H9 (cell line): ENCODE measurements at regions not wholly inside any gene's neighbourhood (a gene's known extent, or its start where the extent isn't known, plus 50 kb on each side); places are given as distances from the start of the nearest gene placed in this dataset.

Experiments
- DNase-seq: peaks from one replicate; pipeline ENCODE4 v3.0.0-alpha.2; 2017
- H2AFZ ChIP-seq: one replicate; pipeline ENCODE4 v1.6.1; 2013; ENCODE audit warnings: mild to moderate bottlenecking, low read length, control low read depth, moderate library complexity
- H2AK5ac ChIP-seq: 2 replicates; pipeline ENCODE4 v1.6.1; 2013; ENCODE audit warnings: low read length, control low read depth, mixed read lengths; ENCODE audit not compliant: insufficient read length
- H2BK120ac ChIP-seq: one replicate; pipeline ENCODE4 v1.6.1; 2013; ENCODE audit warnings: low read depth, mild to moderate bottlenecking, low read length, control low read depth, inconsistent platforms; ENCODE audit not compliant: poor library complexity, severe bottlenecking
- H2BK12ac ChIP-seq: 2 replicates; pipeline ENCODE4 v1.6.1; 2013; ENCODE audit warnings: low read length, control low read depth, mixed read lengths, low read depth; ENCODE audit not compliant: insufficient read length
- H2BK15ac ChIP-seq: 2 replicates; pipeline ENCODE4 v1.6.1; 2013; ENCODE audit warnings: low read depth, low read length, control low read depth
- H2BK20ac ChIP-seq: one replicate; pipeline ENCODE4 v1.6.1; 2013; ENCODE audit warnings: low read depth, mild to moderate bottlenecking, low read length, control low read depth, inconsistent platforms; ENCODE audit not compliant: poor library complexity, severe bottlenecking
- H2BK5ac ChIP-seq: 2 replicates; pipeline ENCODE4 v1.6.1; 2013; ENCODE audit warnings: low read length, control low read depth, mixed read lengths; ENCODE audit not compliant: insufficient read length
- H3K14ac ChIP-seq: 2 replicates; pipeline ENCODE4 v1.6.1; 2013; ENCODE audit warnings: low read length, control low read depth; ENCODE audit not compliant: insufficient read depth
- H3K18ac ChIP-seq: 2 replicates; pipeline ENCODE4 v1.6.1; 2013; ENCODE audit warnings: low read depth, mild to moderate bottlenecking, mixed read lengths, low read length, control low read depth; ENCODE audit not compliant: insufficient read length
- H3K23ac ChIP-seq: 2 replicates; pipeline ENCODE4 v1.6.1; 2013; ENCODE audit warnings: low read length, control low read depth, mixed read lengths, low read depth; ENCODE audit not compliant: insufficient read length
- H3K23me2 ChIP-seq: 2 replicates; pipeline ENCODE4 v1.6.1; 2013; ENCODE audit warnings: low read depth, mild to moderate bottlenecking, mixed read lengths, low read length, control low read depth; ENCODE audit not compliant: insufficient read length, poor library complexity, severe bottlenecking
- H3K27ac ChIP-seq: 2 replicates; pipeline ENCODE4 v1.5.1; 2013; ENCODE audit warnings: low read length, control low read depth, mixed read lengths, low read depth; ENCODE audit not compliant: insufficient read length
- H3K27me3 ChIP-seq: 2 replicates; pipeline ENCODE4 v1.6.1; 2013; ENCODE audit warnings: low read length, control low read depth, inconsistent platforms; ENCODE audit not compliant: insufficient read depth
- H3K4ac ChIP-seq: 2 replicates; pipeline ENCODE4 v1.6.1; 2013; ENCODE audit warnings: low read depth, mild to moderate bottlenecking, control low read depth, inconsistent platforms, low read length, moderate library complexity
- H3K4me1 ChIP-seq: 2 replicates; pipeline ENCODE4 v1.6.1; 2013; ENCODE audit warnings: low read length, control low read depth, inconsistent platforms; ENCODE audit not compliant: insufficient read depth
- H3K4me2 ChIP-seq: 2 replicates; pipeline ENCODE4 v1.6.1; 2013; ENCODE audit warnings: low read length, control low read depth, mixed read lengths; ENCODE audit not compliant: insufficient read length, insufficient read depth
- H3K56ac ChIP-seq: 2 replicates; pipeline ENCODE4 v1.6.1; 2013; ENCODE audit warnings: low read depth, mild to moderate bottlenecking, mixed read lengths, low read length, control low read depth; ENCODE audit not compliant: insufficient read length
- H3K79me1 ChIP-seq: 2 replicates; pipeline ENCODE4 v1.6.1; 2013; ENCODE audit warnings: low read depth, mild to moderate bottlenecking, moderate library complexity, low read length, control low read depth, inconsistent platforms; ENCODE audit not compliant: insufficient read depth, poor library complexity, severe bottlenecking
- H3K79me2 ChIP-seq: 2 replicates; pipeline ENCODE4 v1.6.1; 2013; ENCODE audit warnings: low read length, control low read depth, inconsistent platforms; ENCODE audit not compliant: insufficient read depth
- H3K9ac ChIP-seq: 2 replicates; pipeline ENCODE4 v1.6.1; 2013; ENCODE audit warnings: low read length, control low read depth, mixed read lengths; ENCODE audit not compliant: insufficient read length; ENCODE audit errors: extremely low read depth
- H3K9me3 ChIP-seq: one replicate; pipeline ENCODE4 v1.6.1; 2013; ENCODE audit warnings: low read depth, low read length, inconsistent platforms; ENCODE audit not compliant: control insufficient read depth
- H3T11ph ChIP-seq: one replicate; pipeline ENCODE4 v1.6.1; 2013; ENCODE audit warnings: mild to moderate bottlenecking, low read length, control low read depth, inconsistent platforms
- H4K20me1 ChIP-seq: one replicate; pipeline ENCODE4 v1.6.1; 2013; ENCODE audit not compliant: control insufficient read depth, insufficient read length, insufficient read depth
- H4K5ac ChIP-seq: 2 replicates; pipeline ENCODE4 v1.6.1; 2013; ENCODE audit warnings: low read depth, mild to moderate bottlenecking, mixed read lengths, low read length, control low read depth; ENCODE audit not compliant: insufficient read length
- H4K8ac ChIP-seq: replicated peaks from 2 replicates; pipeline ENCODE4 v1.6.1; 2013; ENCODE audit warnings: low read length, control low read depth, mixed read lengths, low read depth; ENCODE audit not compliant: insufficient read length
- H4K91ac ChIP-seq: 2 replicates; pipeline ENCODE4 v1.6.1; 2013; ENCODE audit warnings: low read depth, mild to moderate bottlenecking, moderate library complexity, mixed read lengths, low read length, control low read depth; ENCODE audit not compliant: insufficient read length
- H3K27ac Mint-ChIP-seq, 3 experiments: 2 replicates in 2 of 3; 3 replicates in 1 of 3; pipeline ENCODE4 v1.8.0; 2020 to 2021; ENCODE audit warnings: mixed read lengths in 3 of 3, mild to moderate bottlenecking in 1 of 3, moderate library complexity in 1 of 3
- H3K27me3 Mint-ChIP-seq: 2 replicates; pipeline ENCODE4 v1.8.0; 2021; ENCODE audit warnings: low read depth, mild to moderate bottlenecking, moderate library complexity, mixed read lengths
- H3K36me3 Mint-ChIP-seq, 3 experiments: 2 replicates in 2 of 3; 3 replicates in 1 of 3; pipeline ENCODE4 v1.8.0; 2020 to 2021; ENCODE audit warnings: low read depth in 3 of 3, mixed read lengths in 3 of 3; ENCODE audit not compliant: insufficient read depth in 1 of 3
- H3K4me1 Mint-ChIP-seq, 2 experiments: 2 replicates each; pipeline ENCODE4 v1.8.0; 2020; ENCODE audit warnings: mixed read lengths in 2 of 2
- H3K4me3 Mint-ChIP-seq, 2 experiments: 2 replicates in 1 of 2; 3 replicates in 1 of 2; pipeline ENCODE4 v1.8.0; 2020 to 2021; ENCODE audit warnings: mild to moderate bottlenecking in 2 of 2, mixed read lengths in 2 of 2, moderate library complexity in 1 of 2
- H3K9me3 Mint-ChIP-seq, 2 experiments: 2 replicates in 1 of 2; 3 replicates in 1 of 2; pipeline ENCODE4 v1.8.0; 2020; ENCODE audit warnings: mild to moderate bottlenecking in 2 of 2, mixed read lengths in 2 of 2, moderate library complexity in 1 of 2
- WGBS: extraction: QIAGEN DNeasy Blood & Tissue Kit; methylation state at CpG from one replicate; pipeline ENCODE4 v1.1.7; 2013; ENCODE audit warnings: missing lambda C conversion rate, low lambda C conversion rate, mixed read lengths; ENCODE audit not compliant: insufficient read length; ENCODE audit errors: extremely low coverage; 5-methylcytosine and 5-hydroxymethylcytosine counted together
- TF ChIP-seq, protein P1 (sequence below): fragments of 200-600 bp; sonication (generic); conservative IDR thresholded peaks from 3 replicates; pipeline ENCODE4 v1.8.0; 2021; ENCODE audit warnings: antibody characterized with exemption, mild to moderate bottlenecking

DNA sequence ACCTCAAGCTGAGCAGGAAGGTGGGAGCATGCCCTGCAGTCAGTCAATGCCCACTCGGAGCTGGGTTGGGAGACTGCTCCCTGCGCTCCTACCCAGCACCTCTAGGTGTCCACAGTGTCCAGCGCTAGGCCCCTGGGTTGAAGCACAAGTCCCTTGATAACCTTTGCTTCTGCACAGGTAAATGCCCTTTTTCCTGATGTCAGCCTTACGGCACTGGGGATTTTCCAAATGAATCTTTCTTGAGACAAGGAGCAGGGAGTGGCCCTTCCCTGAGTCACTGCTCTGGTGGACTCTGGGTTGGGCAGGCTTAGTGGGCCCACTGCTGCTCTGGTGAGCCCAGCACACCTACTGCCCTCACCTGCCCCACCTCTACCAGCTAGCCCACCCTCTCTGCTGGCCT lies 61.9 kb upstream of the OPN4 start:
- Histone ChIP-seq H3K56ac (no peak overlapping the region), H2BK5ac (no peak overlapping the region), H3K9me3 (no peaks in the 10 kb centered on the region), H4K91ac (no peak overlapping the region), H3K23ac (no peak overlapping the region), H2BK20ac (no peak overlapping the region), H3K18ac (no peak overlapping the region), H4K5ac (no peak overlapping the region), H2BK15ac (no peak overlapping the region), H2BK12ac (no peak overlapping the region), H3K79me1 (no peaks in the 10 kb centered on the region), H3K4me2 (no peak overlapping the region), H3K27ac (no peak overlapping the region), H4K20me1 (no peaks in the 10 kb centered on the region), H3K23me2 (no peaks in the 10 kb centered on the region), H2AFZ (no peak overlapping the region), H3K14ac (no peak overlapping the region), H4K8ac (no peak overlapping the region), H3T11ph (no peak overlapping the region), H3K4me1 (no peaks in the 10 kb centered on the region), H3K79me2 (no peaks in the 10 kb centered on the region), H2AK5ac (no peak overlapping the region), H3K27me3 (no peaks in the 10 kb centered on the region), H3K4ac (no peak overlapping the region), H3K9ac (no peak overlapping the region), H2BK120ac (no peak overlapping the region)
- peaks cover 3% of the 10 kb centered on the region for H3K27me3 Mint-ChIP-seq
- H3K27ac Mint-ChIP-seq, result 0 out of 7 replicates have a peak overlapping the region, but pooled peaks of 2 of the 3 experiments have one; percentile 23 to 61
- TF ChIP-seq, protein P1, sequence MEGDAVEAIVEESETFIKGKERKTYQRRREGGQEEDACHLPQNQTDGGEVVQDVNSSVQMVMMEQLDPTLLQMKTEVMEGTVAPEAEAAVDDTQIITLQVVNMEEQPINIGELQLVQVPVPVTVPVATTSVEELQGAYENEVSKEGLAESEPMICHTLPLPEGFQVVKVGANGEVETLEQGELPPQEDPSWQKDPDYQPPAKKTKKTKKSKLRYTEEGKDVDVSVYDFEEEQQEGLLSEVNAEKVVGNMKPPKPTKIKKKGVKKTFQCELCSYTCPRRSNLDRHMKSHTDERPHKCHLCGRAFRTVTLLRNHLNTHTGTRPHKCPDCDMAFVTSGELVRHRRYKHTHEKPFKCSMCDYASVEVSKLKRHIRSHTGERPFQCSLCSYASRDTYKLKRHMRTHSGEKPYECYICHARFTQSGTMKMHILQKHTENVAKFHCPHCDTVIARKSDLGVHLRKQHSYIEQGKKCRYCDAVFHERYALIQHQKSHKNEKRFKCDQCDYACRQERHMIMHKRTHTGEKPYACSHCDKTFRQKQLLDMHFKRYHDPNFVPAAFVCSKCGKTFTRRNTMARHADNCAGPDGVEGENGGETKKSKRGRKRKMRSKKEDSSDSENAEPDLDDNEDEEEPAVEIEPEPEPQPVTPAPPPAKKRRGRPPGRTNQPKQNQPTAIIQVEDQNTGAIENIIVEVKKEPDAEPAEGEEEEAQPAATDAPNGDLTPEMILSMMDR, result peak; percentile 45; the same call in 2 of the 3 replicates
- peak; percentile 51 for DNase-seq
- no peak overlapping the region for H3K4me3 Mint-ChIP-seq
- H3K9me3 Mint-ChIP-seq, result peaks cover 0 to 7% of the 10 kb centered on the region in 2 experiments; a peak in 3 of 5 replicates
- WGBS, result no CpG with 5 or more reads among the region's 4 CpGs
- peaks cover 0 to 3% of the 10 kb centered on the region in 2 experiments; a peak in 1 of 4 replicates for H3K4me1 Mint-ChIP-seq
- 0 out of 7 replicates have a peak, but pooled peaks cover 0 to 4% (median 0%) of the 10 kb centered on the region in 3 experiments for H3K36me3 Mint-ChIP-seq
